ENCODE measurements at regions not wholly inside any gene's neighbourhood (a gene's known extent, or its start where the extent isn't known, plus 50 kb on each side); places are given as distances from the start of the nearest gene placed in this dataset.
"Not testable (repeated sequence)": the region's sequence is repeated elsewhere in the genome, so short reads cannot be mapped to it uniquely, and the experiment has no call there.

DNA sequence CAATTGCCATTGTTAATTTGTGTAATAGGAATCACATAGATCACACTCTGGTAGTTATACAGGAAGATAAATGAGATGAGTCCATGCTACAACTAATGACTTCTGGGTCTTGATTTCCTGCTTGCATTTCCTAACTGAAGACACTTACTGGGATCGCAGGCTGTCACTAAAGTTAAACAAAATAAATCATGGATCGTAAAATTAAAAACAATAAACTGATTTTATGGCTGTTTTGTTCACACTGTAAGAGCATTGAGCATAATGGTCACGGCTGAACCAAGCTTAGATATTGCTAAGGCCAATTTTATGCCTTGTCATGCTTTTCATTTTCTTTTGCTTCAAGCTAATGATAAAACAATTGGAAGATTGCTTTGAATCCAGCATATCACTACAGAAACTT lies 332.5 kb upstream of the CITED2 start:
- Histone ChIP-seq H3K4me3 (ENCODE audit: low read length) (no peak overlapping the region), H3K36me3 (ENCODE audit: insufficient read depth, low read length) (no peaks in the 10 kb centered on the region), H3K27me3 (ENCODE audit: control insufficient read depth, insufficient read depth, low read length) (no peaks in the 10 kb centered on the region), H3K9ac (ENCODE audit: low read depth, low read length) (no peak overlapping the region), H3K4me2 (ENCODE audit: low read length) (no peak overlapping the region), H3K4me1 (ENCODE audit: control insufficient read depth, insufficient read depth, low read length) (peaks cover 18% of the 10 kb centered on the region), H3K9me3 (replicated peaks; ENCODE audit: low read length) (no peaks in the 10 kb centered on the region)

DNA sequence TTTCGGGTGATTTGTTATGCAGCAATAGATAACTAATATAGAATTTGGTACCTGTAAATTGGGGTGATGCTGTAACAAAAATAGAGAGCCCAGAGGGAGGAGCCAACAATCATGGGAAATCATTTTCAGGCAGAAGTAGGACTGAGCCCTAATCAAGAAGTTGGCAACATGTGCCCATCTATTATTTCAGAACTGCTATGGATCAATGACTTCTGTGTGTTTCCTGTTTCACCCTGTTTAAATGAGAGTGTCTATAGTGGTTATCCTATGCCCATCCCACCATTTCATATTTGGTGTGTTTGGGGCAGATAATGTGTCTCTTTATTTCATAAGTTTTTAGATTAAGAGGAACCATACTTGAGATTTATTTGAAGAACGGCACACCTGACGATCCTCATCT lies 330.8 kb upstream of the CITED2 start:
- no peak overlapping the region for H3K4me3 ChIP-seq (ENCODE audit: low read length)
- no peak overlapping the region for H3K9ac ChIP-seq (ENCODE audit: low read depth, low read length)
- H3K27me3 ChIP-seq (ENCODE audit: control insufficient read depth, insufficient read depth, low read length): no peaks in the 10 kb centered on the region
- no peaks in the 10 kb centered on the region for H3K9me3 ChIP-seq (replicated peaks; ENCODE audit: low read length)
- peaks cover 11% of the 10 kb centered on the region for H3K4me1 ChIP-seq (ENCODE audit: control insufficient read depth, insufficient read depth, low read length)
- H3K4me2 ChIP-seq (ENCODE audit: low read length): no peak overlapping the region
- H3K36me3 ChIP-seq (ENCODE audit: insufficient read depth, low read length): no peaks in the 10 kb centered on the region

DNA sequence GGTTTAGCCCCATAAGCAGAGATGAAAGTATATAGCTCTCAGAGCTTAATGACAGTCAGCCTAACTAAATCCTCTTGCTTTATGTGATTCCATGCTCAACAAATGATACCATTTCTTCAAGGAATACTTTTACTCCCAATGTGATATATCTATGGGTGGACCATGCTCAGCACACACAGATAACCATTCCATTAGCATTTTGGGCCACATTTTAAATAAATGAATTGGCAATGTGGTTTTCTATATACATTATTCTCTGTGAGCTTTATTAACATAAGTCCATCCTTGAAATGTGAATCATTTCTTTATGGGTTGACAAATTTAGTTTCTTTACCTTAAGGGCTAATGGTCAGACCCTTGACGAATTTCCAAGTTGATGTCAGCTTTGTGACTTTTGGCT lies 329.3 kb upstream of the CITED2 start:
- no peak overlapping the region for H3K9ac ChIP-seq (ENCODE audit: low read depth, low read length)
- H3K4me1 ChIP-seq (ENCODE audit: control insufficient read depth, insufficient read depth, low read length): peaks cover 14% of the 10 kb centered on the region
- no peak overlapping the region for H3K4me3 ChIP-seq (ENCODE audit: low read length)
- no peaks in the 10 kb centered on the region for H3K9me3 ChIP-seq (replicated peaks; ENCODE audit: low read length)
- H3K27me3 ChIP-seq (ENCODE audit: control insufficient read depth, insufficient read depth, low read length): no peaks in the 10 kb centered on the region
- no peaks in the 10 kb centered on the region for H3K36me3 ChIP-seq (ENCODE audit: insufficient read depth, low read length)
- no peak overlapping the region for H3K4me2 ChIP-seq (ENCODE audit: low read length)

DNA sequence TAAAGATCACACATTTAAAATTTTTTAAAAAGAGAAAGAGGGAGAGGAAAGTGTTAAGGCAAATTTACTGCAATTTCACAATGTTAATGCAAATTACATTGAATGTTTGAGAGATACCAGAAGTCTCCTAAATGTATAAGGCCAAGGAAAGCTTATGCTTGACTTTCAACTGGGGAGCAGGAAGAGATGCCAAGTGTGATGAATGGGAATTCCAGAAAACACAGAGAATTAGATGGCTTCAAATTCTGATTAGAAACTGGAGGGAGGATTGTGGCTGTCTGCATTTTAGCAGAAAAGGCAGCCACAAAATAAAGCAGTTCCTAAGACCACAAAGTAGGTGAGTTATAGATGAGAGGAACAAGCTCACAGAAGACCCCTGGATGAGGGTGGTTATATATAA lies 328.3 kb upstream of the CITED2 start:
- H3K4me1 ChIP-seq (ENCODE audit: control insufficient read depth, insufficient read depth, low read length): peaks cover 7% of the 10 kb centered on the region
- no peak overlapping the region for H3K9ac ChIP-seq (ENCODE audit: low read depth, low read length)
- H3K9me3 ChIP-seq (replicated peaks; ENCODE audit: low read length): no peaks in the 10 kb centered on the region
- no peak overlapping the region for H3K4me3 ChIP-seq (ENCODE audit: low read length)
- H3K36me3 ChIP-seq (ENCODE audit: insufficient read depth, low read length): no peaks in the 10 kb centered on the region
- no peaks in the 10 kb centered on the region for H3K27me3 ChIP-seq (ENCODE audit: control insufficient read depth, insufficient read depth, low read length)
- H3K4me2 ChIP-seq (ENCODE audit: low read length): no peak overlapping the region

DNA sequence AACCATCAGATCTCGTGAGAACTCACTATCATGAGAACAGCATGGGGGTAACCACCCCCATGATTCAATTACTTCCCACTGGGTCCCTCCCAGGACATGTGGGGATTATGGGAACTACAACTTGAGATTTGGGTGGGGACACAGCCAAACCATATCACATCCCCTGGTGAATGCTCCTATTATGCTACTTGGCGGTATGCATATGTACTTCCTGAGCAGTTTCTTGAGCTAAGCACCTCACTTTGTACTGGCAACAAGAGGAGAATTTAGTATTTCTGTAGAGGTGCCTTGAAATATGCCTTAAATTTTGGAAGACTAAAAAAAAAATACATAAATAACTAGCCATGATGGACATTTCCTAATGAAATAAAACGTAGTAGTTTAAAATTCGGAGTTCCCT lies 327.2 kb upstream of the CITED2 start:
- Histone ChIP-seq H3K4me1 (ENCODE audit: control insufficient read depth, insufficient read depth, low read length) (peaks cover 7% of the 10 kb centered on the region), H3K27me3 (ENCODE audit: control insufficient read depth, insufficient read depth, low read length) (no peaks in the 10 kb centered on the region), H3K4me3 (ENCODE audit: low read length) (no peak overlapping the region), H3K9me3 (replicated peaks; ENCODE audit: low read length) (no peaks in the 10 kb centered on the region), H3K4me2 (ENCODE audit: low read length) (no peak overlapping the region), H3K36me3 (ENCODE audit: insufficient read depth, low read length) (no peaks in the 10 kb centered on the region), H3K9ac (ENCODE audit: low read depth, low read length) (no peak overlapping the region)

DNA sequence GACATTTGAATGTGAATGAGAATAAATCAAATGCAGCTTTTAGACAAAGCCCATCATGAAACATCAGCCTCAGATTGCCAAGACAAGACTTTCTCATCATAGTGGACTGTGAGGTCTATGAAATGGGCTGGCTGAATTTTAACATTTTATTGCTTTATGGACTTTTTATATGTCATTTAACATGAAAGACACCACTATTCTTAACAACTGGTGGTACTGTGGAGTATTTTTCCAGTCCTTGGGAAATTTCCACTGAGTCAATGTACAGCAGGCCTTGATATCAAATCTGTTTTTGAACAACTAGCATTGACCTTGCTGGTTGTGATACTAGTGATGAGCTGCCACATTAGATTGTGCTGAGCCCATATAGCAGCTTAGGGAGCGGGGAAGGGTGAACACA lies 326.6 kb upstream of the CITED2 start:
- H3K4me2 ChIP-seq (ENCODE audit: low read length): no peak overlapping the region
- no peak overlapping the region for H3K4me3 ChIP-seq (ENCODE audit: low read length)
- peaks cover 7% of the 10 kb centered on the region for H3K4me1 ChIP-seq (ENCODE audit: control insufficient read depth, insufficient read depth, low read length)
- no peak overlapping the region for H3K9ac ChIP-seq (ENCODE audit: low read depth, low read length)
- no peaks in the 10 kb centered on the region for H3K9me3 ChIP-seq (replicated peaks; ENCODE audit: low read length)
- H3K36me3 ChIP-seq (ENCODE audit: insufficient read depth, low read length): no peaks in the 10 kb centered on the region
- H3K27me3 ChIP-seq (ENCODE audit: control insufficient read depth, insufficient read depth, low read length): no peaks in the 10 kb centered on the region

DNA sequence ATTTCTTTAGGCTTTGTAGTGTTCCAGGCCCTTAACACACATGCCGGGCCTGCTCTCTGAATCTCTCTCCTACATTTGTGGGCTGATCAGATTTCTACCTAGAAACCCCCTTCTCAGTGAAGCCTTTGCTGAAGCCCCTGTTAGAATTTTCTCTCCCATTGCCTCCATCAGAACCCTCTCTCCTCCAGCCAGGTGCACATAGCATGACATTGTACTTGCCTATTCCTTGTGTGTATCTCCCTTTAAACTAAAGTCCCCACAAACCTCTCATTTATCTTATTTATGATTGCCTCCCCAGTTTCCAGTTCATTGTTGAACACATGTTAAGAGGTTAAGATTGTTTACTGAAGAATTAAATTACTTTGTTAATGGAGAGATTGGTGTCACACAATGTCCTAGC lies 325.5 kb upstream of the CITED2 start:
- H3K36me3 ChIP-seq (ENCODE audit: insufficient read depth, low read length): no peaks in the 10 kb centered on the region
- H3K9me3 ChIP-seq (replicated peaks; ENCODE audit: low read length): no peaks in the 10 kb centered on the region
- H3K4me3 ChIP-seq (ENCODE audit: low read length): no peak overlapping the region
- H3K4me2 ChIP-seq (ENCODE audit: low read length): no peak overlapping the region
- peaks cover 7% of the 10 kb centered on the region for H3K4me1 ChIP-seq (ENCODE audit: control insufficient read depth, insufficient read depth, low read length)
- no peak overlapping the region for H3K9ac ChIP-seq (ENCODE audit: low read depth, low read length)
- no peaks in the 10 kb centered on the region for H3K27me3 ChIP-seq (ENCODE audit: control insufficient read depth, insufficient read depth, low read length)

DNA sequence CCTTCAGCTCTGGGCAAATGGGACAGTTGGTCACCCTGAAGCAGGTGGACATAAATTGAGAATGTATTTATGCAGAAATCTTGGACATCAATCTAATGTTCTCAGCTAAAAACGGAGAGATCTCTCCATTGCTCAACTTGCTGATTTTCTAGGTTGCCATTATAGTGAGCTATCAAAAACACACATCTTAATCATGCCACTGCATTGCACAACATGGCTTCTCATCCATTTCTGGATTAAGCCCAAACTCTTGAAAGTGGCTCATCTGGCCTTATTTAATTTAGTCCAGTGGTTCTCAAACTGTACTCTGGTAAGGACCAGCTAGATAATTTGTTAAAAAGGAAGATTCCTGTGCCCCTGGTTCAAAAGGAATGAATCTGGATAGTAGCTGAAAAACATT lies 324.9 kb upstream of the CITED2 start:
- no peak overlapping the region for H3K4me2 ChIP-seq (ENCODE audit: low read length)
- peaks cover 7% of the 10 kb centered on the region for H3K4me1 ChIP-seq (ENCODE audit: control insufficient read depth, insufficient read depth, low read length)
- no peak overlapping the region for H3K4me3 ChIP-seq (ENCODE audit: low read length)

DNA sequence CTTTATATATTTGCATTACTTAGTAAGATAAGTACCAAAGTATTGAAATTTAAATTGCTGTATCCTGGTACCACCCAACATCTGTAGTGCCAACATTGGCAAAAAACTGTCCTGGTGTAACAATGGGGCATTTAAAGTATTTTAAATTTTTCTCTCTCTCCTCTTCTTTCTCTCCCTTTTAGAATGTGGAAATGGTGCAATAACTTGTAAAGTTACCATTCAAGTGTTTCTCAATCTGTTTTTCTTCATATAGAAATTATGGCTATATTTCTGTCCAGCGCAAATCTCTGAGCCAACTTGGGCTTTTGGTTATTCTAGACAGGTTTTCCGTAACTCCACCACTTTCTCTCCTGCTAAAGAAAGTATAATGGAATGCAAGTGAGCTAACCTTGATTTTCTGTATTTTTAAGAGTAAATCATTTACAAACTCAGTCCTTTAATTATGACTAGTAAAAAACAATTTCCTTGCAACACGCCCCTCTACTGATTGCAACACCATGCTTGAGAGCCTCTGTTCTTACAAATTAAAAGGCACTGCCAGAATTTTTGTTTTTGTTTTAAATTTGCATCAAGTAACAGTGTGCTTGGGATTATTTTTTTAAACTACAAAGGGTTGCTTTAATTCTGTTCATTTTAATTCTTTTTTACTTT lies 324.2 kb upstream of the CITED2 start:
- Histone ChIP-seq H3K4me1 (ENCODE audit: control insufficient read depth, insufficient read depth, low read length) (peaks cover 7% of the 10 kb centered on the region), H3K9ac (ENCODE audit: low read depth, low read length) (no peak overlapping the region), H3K27me3 (ENCODE audit: control insufficient read depth, insufficient read depth, low read length) (no peaks in the 10 kb centered on the region), H3K9me3 (replicated peaks; ENCODE audit: low read length) (no peaks in the 10 kb centered on the region), H3K4me3 (ENCODE audit: low read length) (no peak overlapping the region), H3K36me3 (ENCODE audit: insufficient read depth, low read length) (no peaks in the 10 kb centered on the region), H3K4me2 (ENCODE audit: low read length) (no peak overlapping the region)

More for the DNA sequence above, 324.9 kb upstream of the CITED2 start:
- no peaks in the 10 kb centered on the region for H3K27me3 ChIP-seq (ENCODE audit: control insufficient read depth, insufficient read depth, low read length)
- no peaks in the 10 kb centered on the region for H3K9me3 ChIP-seq (replicated peaks; ENCODE audit: low read length)
- no peak overlapping the region for H3K9ac ChIP-seq (ENCODE audit: low read depth, low read length)
- H3K36me3 ChIP-seq (ENCODE audit: insufficient read depth, low read length): no peaks in the 10 kb centered on the region

DNA sequence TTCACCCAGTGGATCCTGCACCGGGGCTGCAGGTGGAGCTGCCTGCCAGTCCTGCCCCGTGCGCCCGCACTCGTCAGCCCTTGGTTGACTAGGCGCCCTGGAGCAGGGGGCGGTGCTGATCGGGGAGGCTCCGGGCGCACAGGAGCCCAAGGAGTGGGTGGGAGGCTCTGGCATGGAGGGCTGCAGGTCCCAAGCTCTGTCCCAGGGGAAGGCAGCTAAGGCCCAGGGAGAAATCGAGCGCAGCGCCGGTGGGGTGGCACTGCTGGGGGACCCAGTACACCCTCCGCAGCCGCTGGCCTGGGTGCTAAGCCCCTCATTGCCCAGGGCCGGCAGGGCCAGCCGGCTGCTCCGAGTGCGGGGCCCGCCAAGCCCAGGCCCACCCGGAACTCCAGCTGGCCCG lies 323.4 kb upstream of the CITED2 start:
- H3K9ac ChIP-seq (ENCODE audit: low read depth, low read length); H3K27me3 ChIP-seq (ENCODE audit: control insufficient read depth, insufficient read depth, low read length); H3K4me3 ChIP-seq (ENCODE audit: low read length); H3K9me3 ChIP-seq (replicated peaks; ENCODE audit: low read length); H3K4me1 ChIP-seq (ENCODE audit: control insufficient read depth, insufficient read depth, low read length); H3K36me3 ChIP-seq (ENCODE audit: insufficient read depth, low read length); H3K4me2 ChIP-seq (ENCODE audit: low read length): not testable (repeated sequence)

DNA sequence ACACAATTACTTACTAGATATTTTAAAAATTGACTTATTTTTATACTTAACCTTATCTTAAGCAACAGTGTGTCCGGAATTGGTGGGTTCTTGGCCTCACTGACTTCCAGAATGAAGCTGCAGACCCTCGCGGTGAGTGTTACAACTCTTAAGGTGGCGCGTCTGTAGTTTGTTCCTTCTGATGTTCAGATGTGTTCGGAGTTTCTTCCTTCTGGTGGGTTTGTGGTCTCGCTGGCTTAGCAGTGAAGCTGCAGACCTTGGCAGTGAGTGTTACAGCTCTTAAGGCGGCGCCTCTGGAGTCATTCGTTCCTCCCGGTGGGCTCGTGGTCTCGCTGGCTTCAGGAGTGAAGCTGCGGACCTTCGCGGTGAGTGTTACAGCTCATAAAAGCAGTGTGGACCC lies 322.5 kb upstream of the CITED2 start:
- not testable (repeated sequence) for H3K27me3 ChIP-seq (ENCODE audit: control insufficient read depth, insufficient read depth, low read length); H3K9ac ChIP-seq (ENCODE audit: low read depth, low read length); H3K4me1 ChIP-seq (ENCODE audit: control insufficient read depth, insufficient read depth, low read length); H3K36me3 ChIP-seq (ENCODE audit: insufficient read depth, low read length); H3K4me2 ChIP-seq (ENCODE audit: low read length); H3K4me3 ChIP-seq (ENCODE audit: low read length); H3K9me3 ChIP-seq (replicated peaks; ENCODE audit: low read length)

DNA sequence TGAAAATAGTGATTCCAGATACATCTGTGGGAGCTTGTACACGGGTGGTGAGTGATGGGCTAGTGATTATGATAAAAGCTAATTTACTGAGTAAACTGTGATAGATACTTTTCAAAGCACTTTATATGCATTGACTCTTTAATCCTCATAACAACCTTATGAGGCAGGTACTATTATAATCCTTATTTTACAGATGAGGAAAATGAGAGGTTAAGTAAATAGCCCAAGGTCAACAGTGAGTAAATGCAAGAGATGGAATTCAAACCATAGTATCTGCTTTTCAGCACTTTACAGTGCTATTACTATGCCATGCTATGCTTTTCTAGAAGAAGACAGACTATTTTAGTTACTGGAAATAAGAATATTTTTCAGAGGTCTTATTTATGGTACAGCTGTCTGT lies 320.9 kb upstream of the CITED2 start:
- no peaks in the 10 kb centered on the region for H3K36me3 ChIP-seq (ENCODE audit: insufficient read depth, low read length)
- no peak overlapping the region for H3K4me2 ChIP-seq (ENCODE audit: low read length)
- H3K4me3 ChIP-seq (ENCODE audit: low read length): no peak overlapping the region
- no peaks in the 10 kb centered on the region for H3K27me3 ChIP-seq (ENCODE audit: control insufficient read depth, insufficient read depth, low read length)
- H3K9ac ChIP-seq (ENCODE audit: low read depth, low read length): no peak overlapping the region
- peaks cover 7% of the 10 kb centered on the region for H3K4me1 ChIP-seq (ENCODE audit: control insufficient read depth, insufficient read depth, low read length)
- no peaks in the 10 kb centered on the region for H3K9me3 ChIP-seq (replicated peaks; ENCODE audit: low read length)

All from skeletal muscle satellite cell (primary cell).